Fibroblast of skin of right quadriceps (primary cell): ENCODE measurements at regions not wholly inside any gene's neighbourhood (a gene's known extent, or its start where the extent isn't known, plus 50 kb on each side); places are given as distances from the start of the nearest gene placed in this dataset.
"Not testable (repeated sequence)": the region's sequence is repeated elsewhere in the genome, so short reads cannot be mapped to it uniquely, and the experiment has no call there.

Source experiments
- DNase-seq: peaks from one replicate; pipeline ENCODE4 v3.0.0-alpha.2; 2013

GRCh38 chr5:152623951-152624350, 218.9 kb upstream of the NMUR2 start:
- DNase-seq = no peak

GRCh38 chr5:152625696-152626095, 220.6 kb upstream of the NMUR2 start:
- no peak for DNase-seq

GRCh38 chr5:152631221-152631620, 226.1 kb upstream of the NMUR2 start:
- DNase-seq = no peak

GRCh38 chr5:152632360-152632759, 227.3 kb upstream of the NMUR2 start:
- no peak for DNase-seq

GRCh38 chr5:152634586-152634985, 229.5 kb upstream of the NMUR2 start:
- DNase-seq = no peak

- DNase-seq = no peak
Observed at GRCh38 chr5:152638996-152639552, 234.0 kb upstream of the NMUR2 start.

GRCh38 chr5:152641970-152642805, 237.1 kb upstream of the NMUR2 start:
- no peak for DNase-seq

GRCh38 chr5:152642880-152643279, 237.8 kb upstream of the NMUR2 start:
- no peak for DNase-seq

GRCh38 chr5:152644029-152644728, 239.1 kb upstream of the NMUR2 start:
- no peak for DNase-seq

GRCh38 chr5:152649609-152650008, 244.5 kb upstream of the NMUR2 start:
- DNase-seq = no peak

GRCh38 chr5:152650413-152650812, 245.3 kb upstream of the NMUR2 start:
- no peak for DNase-seq

GRCh38 chr5:152659470-152659869, 254.4 kb upstream of the NMUR2 start:
- not testable (repeated sequence) for DNase-seq

- no peak for DNase-seq
Observed at GRCh38 chr5:152673601-152674000, 268.5 kb upstream of the NMUR2 start.

GRCh38 chr5:152674403-152674802, 269.3 kb upstream of the NMUR2 start:
- no peak for DNase-seq

- no peak for DNase-seq
Observed at GRCh38 chr5:152676196-152676595, 271.1 kb upstream of the NMUR2 start.

- DNase-seq = no peak
Observed at GRCh38 chr5:152683205-152683604, 278.1 kb upstream of the NMUR2 start.

- DNase-seq = peak; percentile 3
Observed at GRCh38 chr5:152686931-152687330, 281.9 kb upstream of the NMUR2 start.

- DNase-seq = peak; percentile 94
Observed at GRCh38 chr5:152688561-152689249, 283.6 kb upstream of the NMUR2 start.

GRCh38 chr5:152689250-152689711, 284.2 kb upstream of the NMUR2 start:
- DNase-seq = no peak

- no peak for DNase-seq
Observed at GRCh38 chr5:152694231-152694630, 289.2 kb upstream of the NMUR2 start.

- no peak for DNase-seq
Observed at GRCh38 chr5:152701305-152701949, 296.3 kb upstream of the NMUR2 start.

- DNase-seq = no peak
Observed at GRCh38 chr5:152704286-152704685, 299.2 kb upstream of the NMUR2 start.
